HepG2 (cell line): ENCODE measurements at regions not wholly inside any gene's neighbourhood (a gene's known extent, or its start where the extent isn't known, plus 50 kb on each side); places are given as distances from the start of the nearest gene placed in this dataset.

Experiments
- ATAC-seq: fragments of 200-7000 bp; cut with Tn5 transposase; 3 replicates; pipeline ENCODE4 v1.9.1; 2020; ENCODE audit warnings: mild to moderate bottlenecking, moderate library complexity
- BruUV-seq: library from RNA; stranded (reverse); fragments of 400-500 nt; replicated peaks from 2 replicates; lab custom pipeline; 2021; lab: Mats Ljungman, UMichigan
- CTCF ChIA-PET: fragments of 300-600 bp; formaldehyde crosslinking; extraction: SDS; loops from one replicate; lab custom pipeline; 2021; ENCODE audit warnings: low total read pairs, inconsistent platforms, low intra/inter-chr PET ratio; lab: Yijun Ruan, JAX
- POLR2A ChIA-PET: fragments of 350-600 bp; sonication (Branson Sonifier 250); formaldehyde crosslinking; loops from one replicate; lab custom pipeline; 2020; ENCODE audit warnings: antibody characterized with exemption, inconsistent platforms; lab: Yijun Ruan, JAX
- DNase-seq: peaks from one replicate; pipeline ENCODE4 v3.0.0-alpha.2; 2015; ENCODE audit warnings: low spot score
- FAIRE-seq: peaks from 3 replicates; lab custom pipeline; 2011; peaks lifted over from hg19 to GRCh38; lab: Jason Lieb, UNC
- H2AFZ ChIP-seq: one replicate; pipeline ENCODE4 v1.6.1; 2011; ENCODE audit warnings: low read length, inconsistent platforms
- H3K27ac ChIP-seq: fragments of 300-600 bp; 3 replicates; pipeline ENCODE4 v1.8.0; 2011; ENCODE audit warnings: mixed run types, mild to moderate bottlenecking, mixed read lengths, low read length, inconsistent platforms; ENCODE audit not compliant: insufficient read depth; ENCODE audit errors: extremely low read length
- H3K27me3 ChIP-seq, 2 experiments: fragments of 200-600 bp in 1 of 2; 2 replicates in 1 of 2; 3 replicates in 1 of 2; pipeline versions ENCODE4 v1.6.0 to v1.8.0; 2011; ENCODE audit warnings: low read length in 2 of 2, mild to moderate bottlenecking in 2 of 2, moderate library complexity in 2 of 2, inconsistent platforms in 1 of 2; ENCODE audit not compliant: insufficient read depth in 2 of 2, control insufficient read depth in 1 of 2
- H3K36me3 ChIP-seq, 2 experiments: fragments of 200-600 bp in 1 of 2; replicated peaks in 1 of 2; 2 replicates in 1 of 2; 3 replicates in 1 of 2; pipeline versions ENCODE4 v1.5.1 to v1.8.0; 2011; ENCODE audit warnings: low read length in 2 of 2, inconsistent platforms in 1 of 2; ENCODE audit not compliant: insufficient read depth in 2 of 2, control insufficient read depth in 1 of 2
- H3K4me1 ChIP-seq: 2 replicates; pipeline ENCODE4 v1.5.1; 2012; ENCODE audit warnings: low read length, inconsistent platforms; ENCODE audit not compliant: insufficient read depth
- H3K4me2 ChIP-seq: 2 replicates; pipeline ENCODE4 v1.6.0; 2011; ENCODE audit warnings: low read depth, low read length, inconsistent platforms
- H3K4me3 ChIP-seq, 3 experiments: fragments of 200-600 bp in 1 of 3; sonication (generic), shearing (Covaris generic) in 1 of 3; replicated peaks in 1 of 3; 2 replicates each; pipeline ENCODE4 v1.5.1; 2011 to 2016; ENCODE audit warnings: low read length in 3 of 3, inconsistent platforms in 2 of 3, low read depth in 2 of 3, mild to moderate bottlenecking in 2 of 3, control low read depth in 1 of 3, mixed read lengths in 1 of 3; ENCODE audit not compliant: insufficient read depth in 1 of 3
- H3K79me2 ChIP-seq: one replicate; pipeline ENCODE4 v1.6.1; 2011; ENCODE audit warnings: low read length, inconsistent platforms; ENCODE audit not compliant: insufficient read depth
- H3K9ac ChIP-seq: 2 replicates; pipeline ENCODE4 v1.6.0; 2011; ENCODE audit warnings: mild to moderate bottlenecking, low read depth, low read length, inconsistent platforms; ENCODE audit not compliant: insufficient read depth
- H3K9me3 ChIP-seq: 2 replicates; pipeline ENCODE4 v1.5.1; 2012; ENCODE audit warnings: mild to moderate bottlenecking, low read length
- H4K20me1 ChIP-seq: 2 replicates; pipeline ENCODE4 v1.6.0; 2011; ENCODE audit warnings: inconsistent platforms, mild to moderate bottlenecking, low read length, moderate library complexity; ENCODE audit not compliant: insufficient read depth
- GATAD2A ChIP-seq: IDR thresholded peaks from 2 replicates; pipeline ENCODE4 v1.6.1; 2016
- HIVEP1 ChIP-seq: sonication (generic); formaldehyde crosslinking; IDR thresholded peaks from 2 replicates; pipeline ENCODE4 v1.4.0; 2020; ENCODE audit warnings: mild to moderate bottlenecking, missing genetic modification reagents
- PHB2 ChIP-seq: fragments of 450-650 bp; IDR thresholded peaks from 2 replicates; pipeline ENCODE4 v1.6.1; 2018; ENCODE audit not compliant: partially characterized antibody
- RARG ChIP-seq: sonication (generic); formaldehyde crosslinking; IDR thresholded peaks from 2 replicates; pipeline ENCODE4 v1.4.0; 2020; ENCODE audit warnings: low read depth, mild to moderate bottlenecking, missing genetic modification reagents
- SALL1 ChIP-seq: sonication (generic); formaldehyde crosslinking; IDR thresholded peaks from 2 replicates; pipeline ENCODE4 v1.8.0; 2022; ENCODE audit warnings: mild to moderate bottlenecking, missing genetic modification reagents
- SIX4 ChIP-seq: sonication (generic); formaldehyde crosslinking; IDR thresholded peaks from 2 replicates; pipeline ENCODE4 v1.4.0; 2020; ENCODE audit warnings: missing genetic modification reagents
- TCF7L2 ChIP-seq: IDR thresholded peaks from 2 replicates; pipeline ENCODE4 v1.6.1; 2011; ENCODE audit warnings: mild to moderate bottlenecking, low read depth, low read length, moderate library complexity
- ZNF484 ChIP-seq: sonication (generic); formaldehyde crosslinking; IDR thresholded peaks from 2 replicates; pipeline ENCODE4 v1.5.1; 2020; ENCODE audit warnings: mild to moderate bottlenecking, low read depth, missing genetic modification reagents, borderline replicate concordance
- ZNF557 ChIP-seq: sonication (generic); formaldehyde crosslinking; IDR thresholded peaks from 2 replicates; pipeline ENCODE4 v1.4.0; 2020; ENCODE audit warnings: missing genetic modification reagents
- ZNF607 ChIP-seq: sonication (generic); formaldehyde crosslinking; IDR thresholded peaks from 2 replicates; pipeline ENCODE4 v1.5.1; 2020; ENCODE audit warnings: missing genetic modification reagents, mild to moderate bottlenecking, borderline replicate concordance
- ZNF670 ChIP-seq: sonication (generic); formaldehyde crosslinking; IDR thresholded peaks from 2 replicates; pipeline ENCODE4 v1.8.0; 2022; ENCODE audit warnings: mild to moderate bottlenecking, missing genetic modification reagents, borderline replicate concordance
- WGBS: methylation state at CpG from one replicate; pipeline ENCODE4 v1.1.6; 2017; ENCODE audit warnings: low lambda C conversion rate; 5-methylcytosine and 5-hydroxymethylcytosine counted together
- in situ Hi-C: cut with HindIII; loops from 2 replicates; pipeline ENCODE4 v1.10.0; 2017; ENCODE audit warnings: low pct_unique_long_range_greater_than_20kb; ENCODE audit not compliant: extremely low pct_ligation_motif_present
- intact Hi-C: fragments of 100-400 bp; cut with micrococcal nuclease; formaldehyde crosslinking; loops from one replicate; pipeline ENCODE4 v1.10.0; 2022; ENCODE audit not compliant: unreplicated experiment
- TF ChIP-seq, protein P1 (sequence below): IDR thresholded peaks from 2 replicates; pipeline ENCODE4 v1.6.1; 2012; ENCODE audit warnings: inconsistent platforms
- TF ChIP-seq, protein P2 (sequence below): sonication (generic); formaldehyde crosslinking; IDR thresholded peaks from 2 replicates; pipeline ENCODE4 v1.5.0; 2020; ENCODE audit warnings: missing genetic modification reagents

DNA sequence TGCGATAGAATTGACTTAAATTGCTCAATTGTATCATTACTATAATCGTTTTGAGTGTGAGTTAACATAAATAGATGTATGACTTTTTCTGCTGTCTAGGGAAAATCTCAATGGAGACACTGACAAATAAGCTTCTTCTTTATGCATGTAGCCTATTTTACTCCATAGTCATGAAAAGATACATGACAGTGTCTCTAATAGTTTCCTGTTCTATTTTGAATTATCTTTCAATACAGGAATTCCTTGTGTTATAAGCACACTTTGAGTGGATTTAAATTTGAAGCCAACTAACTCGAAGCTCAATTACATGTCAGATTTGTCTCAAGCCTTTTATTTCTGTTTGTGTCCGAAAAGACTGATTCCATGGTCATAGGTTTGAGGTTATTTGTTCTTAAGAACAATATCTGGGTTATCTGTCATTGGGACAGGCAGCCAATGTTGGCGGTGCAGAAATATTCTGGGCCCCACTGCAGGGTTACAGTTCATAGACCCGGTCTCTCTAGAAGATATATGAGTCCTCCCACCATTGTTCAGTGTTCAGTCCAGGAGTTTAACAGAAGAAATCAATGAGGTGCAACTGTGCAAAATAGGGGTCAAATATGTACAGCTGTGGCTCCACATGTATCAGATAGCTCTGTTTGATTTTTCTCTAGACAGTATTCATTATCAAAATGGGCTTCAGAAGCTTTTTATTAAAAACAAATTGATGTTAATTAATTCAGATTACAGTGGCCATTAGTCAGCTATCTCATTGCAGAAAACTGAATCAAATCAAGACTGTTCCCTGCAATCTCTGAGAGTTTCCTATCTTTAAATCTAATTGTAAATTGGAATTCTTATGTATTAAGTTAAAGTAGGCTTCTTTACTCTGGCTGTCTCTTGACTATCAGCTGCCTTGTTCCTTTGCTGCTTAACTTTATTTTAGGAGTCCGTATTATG, 1238.8 kb downstream of the NXPH1 start:
- FAIRE-seq (no peak), ATAC-seq (no peak), DNase-seq (no peak)
- no peak overlapping the region for H3K9ac ChIP-seq
- in situ Hi-C loops, result no loop called here
- H3K4me2 ChIP-seq, result no peak overlapping the region
- no peak overlapping the region for H3K27ac ChIP-seq
- TF ChIP-seq ZNF607 (CRISPR knock-in tag) (no peak), RARG (CRISPR knock-in tag) (no peak), GATAD2A (CRISPR knock-in tag) (no peak), SIX4 (CRISPR knock-in tag) (no peak), ZNF670 (no peak), ZNF557 (CRISPR knock-in tag) (no peak), SALL1 (no peak), ZNF484 (CRISPR knock-in tag) (no peak), PHB2 (no peak), TCF7L2 (no peak), HIVEP1 (no peak)
- TF ChIP-seq, protein P1, sequence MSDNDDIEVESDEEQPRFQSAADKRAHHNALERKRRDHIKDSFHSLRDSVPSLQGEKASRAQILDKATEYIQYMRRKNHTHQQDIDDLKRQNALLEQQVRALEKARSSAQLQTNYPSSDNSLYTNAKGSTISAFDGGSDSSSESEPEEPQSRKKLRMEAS, result no peak
- TF ChIP-seq, protein P2, sequence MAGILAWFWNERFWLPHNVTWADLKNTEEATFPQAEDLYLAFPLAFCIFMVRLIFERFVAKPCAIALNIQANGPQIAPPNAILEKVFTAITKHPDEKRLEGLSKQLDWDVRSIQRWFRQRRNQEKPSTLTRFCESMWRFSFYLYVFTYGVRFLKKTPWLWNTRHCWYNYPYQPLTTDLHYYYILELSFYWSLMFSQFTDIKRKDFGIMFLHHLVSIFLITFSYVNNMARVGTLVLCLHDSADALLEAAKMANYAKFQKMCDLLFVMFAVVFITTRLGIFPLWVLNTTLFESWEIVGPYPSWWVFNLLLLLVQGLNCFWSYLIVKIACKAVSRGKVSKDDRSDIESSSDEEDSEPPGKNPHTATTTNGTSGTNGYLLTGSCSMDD (CRISPR knock-in tag), result no peak
- H3K9me3 ChIP-seq, result peaks cover 64% of the 10 kb centered on the region
- ChIA-PET POLR2A (no interaction called here), CTCF (no interaction called here)
- intact Hi-C loops, result no loop called here
- no peaks in the 10 kb centered on the region for H3K4me1 ChIP-seq
- no peak overlapping the region for H2AFZ ChIP-seq
- no peaks in the 10 kb centered on the region for H3K36me3 ChIP-seq
- no peak overlapping the region for H3K4me3 ChIP-seq
- no peaks in the 10 kb centered on the region for H4K20me1 ChIP-seq
- BruUV-seq, result no TSS peak
- 10% methylated on average over 7 of the region's 7 CpGs for WGBS
- H3K79me2 ChIP-seq, result no peaks in the 10 kb centered on the region
- H3K27me3 ChIP-seq, result no peaks in the 10 kb centered on the region
